PFSK-1 (cell line): ENCODE measurements at regions not wholly inside any gene's neighbourhood (a gene's known extent, or its start where the extent isn't known, plus 50 kb on each side); places are given as distances from the start of the nearest gene placed in this dataset.

Source experiments
- FOXP2 ChIP-seq: optimal IDR thresholded peaks from 2 replicates; pipeline ENCODE3; 2011; ENCODE audit warnings: borderline replicate concordance, control low read depth, inconsistent platforms; ENCODE audit not compliant: insufficient read depth; ENCODE audit errors: extremely low read length, extremely low read depth
- POLR2AphosphoS5 ChIP-seq: IDR thresholded peaks from 2 replicates; pipeline ENCODE4 v1.6.1; 2012; ENCODE audit warnings: low read depth, mild to moderate bottlenecking, control low read depth, low read length, moderate library complexity
- SIN3A ChIP-seq: IDR thresholded peaks from 2 replicates; pipeline ENCODE4 v1.6.1; 2012; ENCODE audit warnings: mild to moderate bottlenecking, low read length, moderate library complexity, borderline replicate concordance; ENCODE audit not compliant: insufficient read depth
- TAF1 ChIP-seq: IDR thresholded peaks from 2 replicates; pipeline ENCODE4 v1.6.1; 2012; ENCODE audit warnings: low read length, control low read depth, borderline replicate concordance; ENCODE audit not compliant: insufficient read depth
- TF ChIP-seq, protein P1 (sequence below), 2 experiments: IDR thresholded peaks; 2 replicates each; pipeline versions ENCODE4 v1.6.1 to v1.8.0; 2011 to 2012; ENCODE audit warnings: low read depth in 2 of 2, low read length in 2 of 2, control low read depth in 1 of 2, inconsistent platforms in 1 of 2, mild to moderate bottlenecking in 1 of 2, moderate library complexity in 1 of 2; ENCODE audit not compliant: insufficient read depth in 1 of 2

DNA sequence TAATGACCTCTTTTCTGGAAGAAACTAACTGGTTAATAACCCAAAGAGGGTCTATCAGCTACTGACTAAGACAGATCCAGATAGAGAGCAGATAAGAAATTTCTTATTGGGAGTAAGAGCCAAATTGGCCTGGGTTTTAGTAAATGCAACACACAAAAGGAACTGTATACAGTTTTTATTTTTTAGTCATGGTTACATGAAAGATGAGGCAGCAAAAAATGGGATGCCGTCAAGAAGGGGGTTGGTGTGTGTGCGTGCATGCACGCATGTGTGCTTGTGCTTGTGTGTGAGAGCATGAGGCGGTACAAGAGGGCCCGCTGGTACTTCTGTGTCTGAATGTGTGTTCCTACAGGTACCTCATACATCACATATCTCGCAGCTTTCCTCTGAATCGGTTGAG lies 466.2 kb upstream of the HNRNPA3 start:
- TF ChIP-seq POLR2AphosphoS5 (no peak), TAF1 (no peak), SIN3A (no peak), FOXP2 (no peak)
- TF ChIP-seq, protein P1, sequence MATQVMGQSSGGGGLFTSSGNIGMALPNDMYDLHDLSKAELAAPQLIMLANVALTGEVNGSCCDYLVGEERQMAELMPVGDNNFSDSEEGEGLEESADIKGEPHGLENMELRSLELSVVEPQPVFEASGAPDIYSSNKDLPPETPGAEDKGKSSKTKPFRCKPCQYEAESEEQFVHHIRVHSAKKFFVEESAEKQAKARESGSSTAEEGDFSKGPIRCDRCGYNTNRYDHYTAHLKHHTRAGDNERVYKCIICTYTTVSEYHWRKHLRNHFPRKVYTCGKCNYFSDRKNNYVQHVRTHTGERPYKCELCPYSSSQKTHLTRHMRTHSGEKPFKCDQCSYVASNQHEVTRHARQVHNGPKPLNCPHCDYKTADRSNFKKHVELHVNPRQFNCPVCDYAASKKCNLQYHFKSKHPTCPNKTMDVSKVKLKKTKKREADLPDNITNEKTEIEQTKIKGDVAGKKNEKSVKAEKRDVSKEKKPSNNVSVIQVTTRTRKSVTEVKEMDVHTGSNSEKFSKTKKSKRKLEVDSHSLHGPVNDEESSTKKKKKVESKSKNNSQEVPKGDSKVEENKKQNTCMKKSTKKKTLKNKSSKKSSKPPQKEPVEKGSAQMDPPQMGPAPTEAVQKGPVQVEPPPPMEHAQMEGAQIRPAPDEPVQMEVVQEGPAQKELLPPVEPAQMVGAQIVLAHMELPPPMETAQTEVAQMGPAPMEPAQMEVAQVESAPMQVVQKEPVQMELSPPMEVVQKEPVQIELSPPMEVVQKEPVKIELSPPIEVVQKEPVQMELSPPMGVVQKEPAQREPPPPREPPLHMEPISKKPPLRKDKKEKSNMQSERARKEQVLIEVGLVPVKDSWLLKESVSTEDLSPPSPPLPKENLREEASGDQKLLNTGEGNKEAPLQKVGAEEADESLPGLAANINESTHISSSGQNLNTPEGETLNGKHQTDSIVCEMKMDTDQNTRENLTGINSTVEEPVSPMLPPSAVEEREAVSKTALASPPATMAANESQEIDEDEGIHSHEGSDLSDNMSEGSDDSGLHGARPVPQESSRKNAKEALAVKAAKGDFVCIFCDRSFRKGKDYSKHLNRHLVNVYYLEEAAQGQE (IDR thresholded peaks at IDR 0.05; ENCODE audit: insufficient read depth in 1 of 2, low read depth in 2 of 2, low read length in 2 of 2): no peak

DNA sequence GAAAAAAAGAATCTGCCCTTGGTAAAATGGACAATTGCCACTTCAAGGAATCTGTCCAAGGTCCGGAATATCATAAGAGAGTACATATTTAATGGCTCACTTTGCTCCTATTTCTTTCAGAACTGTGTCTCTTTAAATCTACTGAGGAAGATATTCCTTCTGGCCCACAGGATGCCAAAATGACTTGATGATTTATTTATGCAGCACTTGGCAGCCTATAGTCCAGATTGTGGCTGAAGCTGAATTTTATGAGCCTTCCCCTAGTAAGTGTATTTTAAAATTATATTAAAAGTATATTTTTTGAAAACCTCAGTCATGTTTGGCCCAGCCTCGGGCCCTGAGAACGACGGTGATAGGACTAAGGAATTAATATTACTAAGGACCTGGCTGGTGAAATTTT lies 465.1 kb upstream of the HNRNPA3 start:
- no peak for TF ChIP-seq TAF1
- TF ChIP-seq POLR2AphosphoS5: no peak
- no peak for TF ChIP-seq FOXP2
- TF ChIP-seq, protein P1 (IDR thresholded peaks at IDR 0.05; ENCODE audit: insufficient read depth in 1 of 2, low read depth in 2 of 2, low read length in 2 of 2): no peak
- TF ChIP-seq SIN3A: no peak

DNA sequence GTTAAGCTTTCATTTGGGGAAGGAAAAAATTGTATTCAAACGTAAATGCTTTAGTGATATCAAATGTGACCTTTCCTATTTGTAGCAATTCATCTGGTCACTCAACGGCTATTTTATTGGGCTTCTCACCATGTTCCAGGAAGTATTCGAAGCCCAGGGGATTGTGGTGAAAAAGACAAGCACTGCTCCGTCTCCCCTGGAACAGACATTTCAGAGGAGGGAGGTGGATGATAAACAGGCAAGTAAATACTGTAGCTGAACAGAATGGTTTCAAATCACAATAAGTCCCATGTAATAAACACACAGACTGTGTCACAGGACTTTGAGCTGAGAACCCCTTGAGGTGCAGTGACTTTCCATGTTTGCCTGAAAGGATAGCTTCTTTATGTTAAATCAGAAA lies 464.7 kb upstream of the HNRNPA3 start:
- TF ChIP-seq TAF1: no peak
- no peak for TF ChIP-seq FOXP2
- no peak for TF ChIP-seq POLR2AphosphoS5
- TF ChIP-seq SIN3A: no peak
- TF ChIP-seq, protein P1 (IDR thresholded peaks at IDR 0.05; ENCODE audit: insufficient read depth in 1 of 2, low read depth in 2 of 2, low read length in 2 of 2): no peak

DNA sequence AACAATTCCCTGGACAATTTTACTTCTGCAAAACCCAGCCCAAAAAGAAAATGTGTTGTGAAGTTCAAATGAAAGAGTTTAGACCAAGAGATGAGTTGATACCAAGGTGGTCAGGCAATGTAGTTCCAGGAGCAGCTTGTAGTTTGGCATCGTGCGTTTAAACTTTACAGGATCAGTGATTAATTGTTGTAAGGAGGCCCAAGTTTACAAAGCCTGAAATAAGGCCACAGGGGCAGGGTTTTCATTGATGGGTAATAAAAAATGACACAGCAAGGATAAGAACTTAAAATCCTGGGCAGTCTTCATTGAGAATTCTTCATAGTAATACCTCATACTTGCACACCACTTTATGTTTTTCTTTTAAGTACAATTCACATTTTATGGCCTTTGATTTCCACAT lies 463.9 kb upstream of the HNRNPA3 start:
- TF ChIP-seq TAF1 (no peak), POLR2AphosphoS5 (no peak), FOXP2 (no peak), SIN3A (no peak)
- TF ChIP-seq, protein P1 (IDR thresholded peaks at IDR 0.05; ENCODE audit: insufficient read depth in 1 of 2, low read depth in 2 of 2, low read length in 2 of 2): no peak
